HL-60 (cell line): ENCODE measurements at regions not wholly inside any gene's neighbourhood (a gene's known extent, or its start where the extent isn't known, plus 50 kb on each side); places are given as distances from the start of the nearest gene placed in this dataset.

Experiments
- CTCF ChIP-seq: IDR thresholded peaks from one replicate; pipeline ENCODE4 v1.5.1; 2011; ENCODE audit warnings: low read length, control low read depth, inconsistent platforms; ENCODE audit not compliant: insufficient read depth
- GABPA ChIP-seq: IDR thresholded peaks from 2 replicates; pipeline ENCODE4 v1.6.1; 2012; ENCODE audit warnings: low read depth
- POLR2AphosphoS5 ChIP-seq: IDR thresholded peaks from 2 replicates; pipeline ENCODE4 v1.6.1; 2012; ENCODE audit warnings: low read depth
- REST ChIP-seq: IDR thresholded peaks from 2 replicates; pipeline ENCODE4 v1.6.1; 2012; ENCODE audit warnings: low read depth; ENCODE audit not compliant: insufficient replicate concordance
- SPI1 ChIP-seq: IDR thresholded peaks from 2 replicates; pipeline ENCODE4 v1.6.1; 2012; ENCODE audit warnings: low read depth, mild to moderate bottlenecking, borderline replicate concordance

- TF ChIP-seq CTCF = no peak
- no peak for TF ChIP-seq POLR2AphosphoS5
- no peak for TF ChIP-seq SPI1
- TF ChIP-seq REST = no peak
- TF ChIP-seq GABPA = no peak
These were observed 526.3 kb downstream of the SPRY1 start for GRCh38 chr4:123922847-123923246.
